Trophoblast cell (in vitro differentiated cells and primary cell): ENCODE measurements at regions not wholly inside any gene's neighbourhood (a gene's known extent, or its start where the extent isn't known, plus 50 kb on each side); places are given as distances from the start of the nearest gene placed in this dataset.
"Not testable (repeated sequence)": the region's sequence is repeated elsewhere in the genome, so short reads cannot be mapped to it uniquely, and the experiment has no call there.

Source experiments
- DNase-seq, 2 donors: peaks; one replicate each; pipeline ENCODE4 v3.0.0-alpha.2; 2016
- H2AFZ ChIP-seq: 2 replicates; pipeline ENCODE4 v1.6.1; 2013; ENCODE audit warnings: low read length, moderate library complexity, mild to moderate bottlenecking; ENCODE audit not compliant: insufficient read depth, poor library complexity
- H2AK5ac ChIP-seq: 2 replicates; pipeline ENCODE4 v1.6.1; 2013; ENCODE audit warnings: mild to moderate bottlenecking, low read length
- H2BK120ac ChIP-seq: 2 replicates; pipeline ENCODE4 v1.6.1; 2013; ENCODE audit warnings: low read length, mild to moderate bottlenecking, moderate library complexity; ENCODE audit not compliant: insufficient read depth, poor library complexity
- H2BK12ac ChIP-seq: 2 replicates; pipeline ENCODE4 v1.6.1; 2013; ENCODE audit warnings: mild to moderate bottlenecking, low read length, moderate library complexity
- H2BK5ac ChIP-seq: 2 replicates; pipeline ENCODE4 v1.6.1; 2013; ENCODE audit warnings: low read length, low read depth, moderate library complexity, mild to moderate bottlenecking; ENCODE audit not compliant: poor library complexity
- H3K14ac ChIP-seq: 2 replicates; pipeline ENCODE4 v1.6.1; 2013; ENCODE audit warnings: mild to moderate bottlenecking, low read length
- H3K18ac ChIP-seq: 2 replicates; pipeline ENCODE4 v1.6.1; 2013; ENCODE audit warnings: mild to moderate bottlenecking, low read length
- H3K23ac ChIP-seq: 2 replicates; pipeline ENCODE4 v1.6.1; 2013; ENCODE audit warnings: low read length
- H3K27ac ChIP-seq: 2 replicates; pipeline ENCODE4 v1.5.1; 2013; ENCODE audit warnings: low read depth, mild to moderate bottlenecking, inconsistent platforms, low read length, moderate library complexity
- H3K27me3 ChIP-seq: 2 replicates; pipeline ENCODE4 v1.6.1; 2013; ENCODE audit warnings: inconsistent platforms, mild to moderate bottlenecking, low read length, moderate library complexity; ENCODE audit not compliant: insufficient read depth
- H3K36me3 ChIP-seq, 2 experiments: 1 replicate in 1 of 2; 2 replicates in 1 of 2; pipeline ENCODE4 v1.6.1; 2013; ENCODE audit warnings: low read length in 2 of 2, mild to moderate bottlenecking in 2 of 2, moderate library complexity in 1 of 2; ENCODE audit not compliant: insufficient read depth in 2 of 2, control insufficient read depth in 1 of 2
- H3K4ac ChIP-seq: 2 replicates; pipeline ENCODE4 v1.6.1; 2013; ENCODE audit warnings: low read depth, mild to moderate bottlenecking, low read length, moderate library complexity
- H3K4me1 ChIP-seq, 2 experiments: 1 replicate in 1 of 2; 2 replicates in 1 of 2; pipeline ENCODE4 v1.6.1; 2013; ENCODE audit warnings: low read length in 2 of 2, mild to moderate bottlenecking in 2 of 2, moderate library complexity in 1 of 2; ENCODE audit not compliant: insufficient read depth in 2 of 2, control insufficient read depth in 1 of 2
- H3K4me2 ChIP-seq: 2 replicates; pipeline ENCODE4 v1.6.1; 2013; ENCODE audit warnings: inconsistent platforms, mild to moderate bottlenecking, low read length, moderate library complexity
- H3K4me3 ChIP-seq: 2 replicates; pipeline ENCODE4 v1.5.1; 2013; ENCODE audit warnings: mild to moderate bottlenecking, low read depth, low read length, inconsistent platforms
- H3K79me1 ChIP-seq: one replicate; pipeline ENCODE4 v1.6.1; 2013; ENCODE audit warnings: low read length
- H3K79me2 ChIP-seq: 2 replicates; pipeline ENCODE4 v1.6.1; 2013; ENCODE audit warnings: low read length, mild to moderate bottlenecking; ENCODE audit not compliant: control insufficient read depth, insufficient read depth, poor library complexity
- H3K9ac ChIP-seq: 2 replicates; pipeline ENCODE4 v1.6.1; 2013; ENCODE audit warnings: mild to moderate bottlenecking, low read length
- H3K9me3 ChIP-seq: 2 replicates; pipeline ENCODE4 v1.6.1; 2013; ENCODE audit warnings: low read depth, mild to moderate bottlenecking, control low read depth, inconsistent platforms, low read length; ENCODE audit not compliant: insufficient read depth
- H4K12ac ChIP-seq: 2 replicates; pipeline ENCODE4 v1.6.1; 2013; ENCODE audit warnings: low read depth, mild to moderate bottlenecking, low read length, moderate library complexity
- H4K8ac ChIP-seq: 2 replicates; pipeline ENCODE4 v1.6.1; 2013; ENCODE audit warnings: low read depth, mild to moderate bottlenecking, low read length, moderate library complexity
- H4K91ac ChIP-seq: one replicate; pipeline ENCODE4 v1.6.1; 2013; ENCODE audit warnings: low read depth, mild to moderate bottlenecking, low read length, moderate library complexity
- WGBS: extraction: QIAGEN DNeasy Blood & Tissue Kit; methylation state at CpG from one replicate; pipeline ENCODE4 v1.1.7; 2013; ENCODE audit warnings: missing lambda C conversion rate; ENCODE audit not compliant: insufficient read length, insufficient coverage; ENCODE audit errors: extremely low coverage; 5-methylcytosine and 5-hydroxymethylcytosine counted together

DNA sequence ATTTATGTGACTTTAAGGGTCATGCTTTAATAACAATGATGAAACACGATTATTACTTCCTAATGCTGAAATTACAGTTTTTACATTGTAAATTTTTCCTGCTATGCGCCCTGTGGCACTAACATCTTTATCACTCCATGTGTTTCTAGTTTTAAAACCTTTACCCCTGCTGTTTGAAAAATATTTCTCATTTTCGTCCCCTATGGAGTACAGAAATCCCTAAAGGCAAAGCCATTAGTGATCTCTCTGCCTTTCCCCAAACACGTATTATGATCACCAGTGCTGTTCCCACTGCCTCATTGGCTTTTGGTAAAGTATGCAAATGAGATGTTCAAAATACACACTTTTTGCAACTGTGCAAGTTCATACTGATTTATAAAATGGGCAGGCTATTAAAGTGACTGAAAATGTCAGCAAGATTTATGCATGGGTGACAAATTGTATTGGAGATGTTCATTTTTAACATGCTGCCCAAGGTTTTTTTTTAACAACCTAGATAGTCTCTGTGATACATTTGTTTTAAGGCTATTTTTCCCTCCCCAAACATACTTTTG lies 1468.2 kb upstream of the ACVR2A start:
- DNase-seq: peak in 1 of 2 donors; percentile 1
- no peaks in the 10 kb centered on the region for H3K79me2 ChIP-seq
- H3K4me2 ChIP-seq: no peak overlapping the region
- no peak overlapping the region for H3K14ac ChIP-seq
- H3K79me1 ChIP-seq: no peaks in the 10 kb centered on the region
- H3K23ac ChIP-seq: no peak overlapping the region
- no peak overlapping the region for H3K27ac ChIP-seq
- no CpG with 5 or more reads among the region's 4 CpGs for WGBS
- H2AK5ac ChIP-seq: no peak overlapping the region
- H2BK120ac ChIP-seq: no peak overlapping the region
- no peak overlapping the region for H3K4me3 ChIP-seq
- H4K12ac ChIP-seq: no peak overlapping the region
- H3K18ac ChIP-seq: no peak overlapping the region
- no peaks in the 10 kb centered on the region for H3K36me3 ChIP-seq
- no peak overlapping the region for H2BK12ac ChIP-seq
- H3K9ac ChIP-seq: no peak overlapping the region
- no peaks in the 10 kb centered on the region for H3K9me3 ChIP-seq
- H3K4me1 ChIP-seq: no peaks in the 10 kb centered on the region
- H3K4ac ChIP-seq: no peak overlapping the region
- H2AFZ ChIP-seq: no peak overlapping the region
- no peak overlapping the region for H4K91ac ChIP-seq
- no peaks in the 10 kb centered on the region for H3K27me3 ChIP-seq
- H2BK5ac ChIP-seq: no peak overlapping the region
- no peak overlapping the region for H4K8ac ChIP-seq

DNA sequence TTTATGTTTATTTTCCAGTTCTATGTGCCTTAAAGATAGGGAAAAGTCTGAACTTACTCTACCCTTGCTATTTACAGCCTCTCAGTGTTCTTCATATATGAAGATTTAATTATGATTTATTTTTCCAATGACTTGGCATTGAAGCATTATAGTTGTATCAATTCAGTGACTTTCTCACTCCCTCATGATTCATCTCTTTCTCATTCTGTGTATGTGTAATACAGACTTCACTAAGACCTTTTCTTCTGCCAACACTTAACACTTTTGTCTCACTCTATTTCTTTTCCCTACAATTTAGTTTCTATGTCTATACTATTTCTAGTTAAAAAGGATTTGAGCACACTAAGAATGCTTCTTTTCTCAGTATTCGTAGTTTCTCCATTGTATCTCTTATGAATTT lies 1470.3 kb upstream of the ACVR2A start:
- Histone ChIP-seq H2BK12ac (no peak overlapping the region), H3K79me2 (no peaks in the 10 kb centered on the region), H3K27me3 (no peaks in the 10 kb centered on the region), H3K23ac (no peak overlapping the region), H3K4ac (no peak overlapping the region), H3K14ac (no peak overlapping the region), H3K4me1 (no peaks in the 10 kb centered on the region), H2AK5ac (no peak overlapping the region), H3K9me3 (no peaks in the 10 kb centered on the region), H3K4me2 (no peak overlapping the region), H3K4me3 (no peak overlapping the region), H3K27ac (no peak overlapping the region), H4K91ac (no peak overlapping the region), H3K79me1 (no peaks in the 10 kb centered on the region), H3K18ac (no peak overlapping the region), H2AFZ (no peak overlapping the region), H2BK120ac (no peak overlapping the region), H3K9ac (no peak overlapping the region), H4K12ac (no peak overlapping the region), H2BK5ac (no peak overlapping the region), H3K36me3 (no peaks in the 10 kb centered on the region), H4K8ac (no peak overlapping the region)
- no CpG with 5 or more reads among the region's 1 CpG for WGBS
- no peak for DNase-seq

DNA sequence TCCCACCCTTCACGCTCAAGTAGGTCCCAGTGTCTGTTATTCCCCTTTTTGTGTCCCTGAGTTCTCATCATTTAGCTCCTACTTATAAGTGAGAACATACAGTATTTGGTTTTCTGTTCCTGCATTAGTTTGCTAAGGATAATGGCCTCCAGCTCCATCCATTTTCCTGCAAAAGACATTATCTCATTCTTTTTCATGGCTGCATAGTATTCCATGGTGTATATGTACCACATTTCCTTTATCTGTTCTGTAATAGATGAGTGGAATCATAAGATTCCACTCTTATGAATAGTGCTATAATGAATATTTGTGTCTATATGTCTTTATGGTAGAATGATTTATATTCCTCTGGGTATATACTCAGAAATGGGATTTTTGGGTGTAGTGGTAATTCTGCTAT lies 1473.5 kb upstream of the ACVR2A start:
- H4K12ac ChIP-seq, H4K8ac ChIP-seq, H3K27me3 ChIP-seq, H3K4me3 ChIP-seq, H2AK5ac ChIP-seq, H2BK5ac ChIP-seq, H3K23ac ChIP-seq, H3K4me1 ChIP-seq, H3K79me2 ChIP-seq, H3K14ac ChIP-seq, H3K4me2 ChIP-seq, H3K27ac ChIP-seq, DNase-seq, H4K91ac ChIP-seq, H3K4ac ChIP-seq, H3K18ac ChIP-seq, H3K36me3 ChIP-seq, H3K79me1 ChIP-seq, H2AFZ ChIP-seq, H3K9ac ChIP-seq, H2BK12ac ChIP-seq, H3K9me3 ChIP-seq, H2BK120ac ChIP-seq: not testable (repeated sequence)
- no CpG with 5 or more reads among the region's 1 CpG for WGBS

DNA sequence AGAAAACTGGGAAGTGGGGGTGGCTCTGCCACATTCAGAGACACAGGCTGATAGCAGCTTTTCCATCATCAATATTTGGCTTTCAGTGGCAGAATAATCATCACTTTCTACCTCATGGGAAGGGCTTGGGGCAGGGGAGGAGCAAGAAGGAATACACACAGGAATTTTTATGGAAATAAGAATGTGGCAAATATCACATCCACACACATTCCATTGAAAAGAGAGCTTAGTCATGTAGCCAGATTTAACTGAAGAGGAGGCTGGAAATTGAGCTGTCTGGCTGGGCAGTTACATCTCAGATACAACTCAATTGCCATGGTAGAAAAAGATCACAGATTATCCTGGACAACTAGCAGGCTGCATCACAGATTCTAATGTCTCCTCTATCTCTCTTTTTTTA lies 1474.0 kb upstream of the ACVR2A start:
- H3K79me1 ChIP-seq: no peaks in the 10 kb centered on the region

More for the DNA sequence above, 1474.0 kb upstream of the ACVR2A start:
- Histone ChIP-seq H3K79me2 (no peaks in the 10 kb centered on the region), H2BK5ac (no peak overlapping the region), H2BK120ac (no peak overlapping the region), H3K4me1 (no peaks in the 10 kb centered on the region), H3K4me2 (no peak overlapping the region), H3K9me3 (no peaks in the 10 kb centered on the region), H3K14ac (no peak overlapping the region), H4K91ac (no peak overlapping the region), H4K8ac (no peak overlapping the region), H3K23ac (no peak overlapping the region), H3K27ac (no peak overlapping the region), H3K36me3 (no peaks in the 10 kb centered on the region), H3K4me3 (no peak overlapping the region), H4K12ac (no peak overlapping the region), H3K9ac (no peak overlapping the region), H3K18ac (no peak overlapping the region), H2AFZ (no peak overlapping the region), H2AK5ac (no peak overlapping the region), H3K27me3 (no peaks in the 10 kb centered on the region), H2BK12ac (no peak overlapping the region), H3K4ac (no peak overlapping the region)
- no peak for DNase-seq
